ENCODE measurements at regions not wholly inside any gene's neighbourhood (a gene's known extent, or its start where the extent isn't known, plus 50 kb on each side); places are given as distances from the start of the nearest gene placed in this dataset.

- DNase-seq (no peak), ATAC-seq (ENCODE audit: low read depth) (no peak)
- Mint-ChIP-seq H3K27ac (no peak overlapping the region), H3K4me3 (no peak overlapping the region), H3K27me3 (no peaks in the 10 kb centered on the region), H3K9me3 (ENCODE audit: insufficient read depth) (no peaks in the 10 kb centered on the region), H3K4me1 (no peaks in the 10 kb centered on the region)
- Histone ChIP-seq H3K4me2 (replicated peaks; ENCODE audit: low read depth, low read length, poor library complexity, severe bottlenecking) (no peak overlapping the region), H3K4me1 (ENCODE audit: control insufficient read depth in 2 of 2, insufficient read depth in 2 of 2, low read length in 2 of 2) (no peaks in the 10 kb centered on the region), H3K9me3 (ENCODE audit: control extremely low read depth in 1 of 3, control insufficient read depth in 2 of 3, insufficient read depth in 1 of 3, low read length in 2 of 3) (no peaks in the 10 kb centered on the region), H3K79me2 (ENCODE audit: control insufficient read depth, insufficient read depth, low read length) (no peaks in the 10 kb centered on the region), H2AFZ (ENCODE audit: insufficient read depth, low read depth, low read length, poor library complexity, severe bottlenecking) (no peak overlapping the region), H3K27me3 (replicated peaks in 1 of 4; ENCODE audit: control extremely low read depth in 1 of 4, control insufficient read depth in 3 of 4, insufficient read depth in 4 of 4, low read length in 3 of 4) (no peaks in the 10 kb centered on the region), H3K4me3 (ENCODE audit: control extremely low read depth in 1 of 5, extremely low read depth in 1 of 5, insufficient read depth in 1 of 5, low read depth in 2 of 5, low read length in 4 of 5) (no peak overlapping the region), H3K36me3 (replicated peaks in 1 of 2; ENCODE audit: control extremely low read depth in 1 of 2, control insufficient read depth in 1 of 2, extremely low read depth in 1 of 2, insufficient read depth in 2 of 2, low read length in 1 of 2) (no peaks in the 10 kb centered on the region), H4K20me1 (ENCODE audit: control insufficient read depth, insufficient read depth, low read length, poor library complexity, severe bottlenecking) (no peaks in the 10 kb centered on the region), H3K27ac (ENCODE audit: low read length in 2 of 2) (no peak overlapping the region), H3K9ac (ENCODE audit: low read length) (no peak overlapping the region)
- intact Hi-C loops (cut with micrococcal nuclease): no loop called here
- TF ChIP-seq EZH2 (IDR thresholded peaks at IDR 0.05; ENCODE audit: borderline replicate concordance, insufficient read depth, low read depth, low read length, poor library complexity, severe bottlenecking): no peak
- no peak for TF ChIP-seq CTCF (IDR thresholded peaks at IDR 0.05)
- WGBS (ENCODE audit: insufficient coverage): no CpG with 5 or more reads among the region's 2 CpGs
- ChIA-PET CTCF (no interaction called here), POLR2A (no interaction called here)
These were observed 132.2 kb upstream of the FUNDC1 start for GRCh38 chrX:44674906-44675305.

GRCh38 chrX:44669626-44670025 lies 127.0 kb upstream of the FUNDC1 start:
- Mint-ChIP-seq H3K27me3 (no peaks in the 10 kb centered on the region), H3K27ac (no peak overlapping the region), H3K4me3 (no peak overlapping the region), H3K4me1 (no peaks in the 10 kb centered on the region), H3K9me3 (ENCODE audit: insufficient read depth) (no peaks in the 10 kb centered on the region)
- no peak overlapping the region for H3K9ac ChIP-seq (ENCODE audit: low read length)
- no peak overlapping the region for H3K4me3 ChIP-seq (ENCODE audit: control extremely low read depth in 1 of 5, extremely low read depth in 1 of 5, insufficient read depth in 1 of 5, low read depth in 2 of 5, low read length in 4 of 5)
- no peak overlapping the region for H3K4me2 ChIP-seq (replicated peaks; ENCODE audit: low read depth, low read length, poor library complexity, severe bottlenecking)
- no peaks in the 10 kb centered on the region for H3K36me3 ChIP-seq (replicated peaks in 1 of 2; ENCODE audit: control extremely low read depth in 1 of 2, control insufficient read depth in 1 of 2, extremely low read depth in 1 of 2, insufficient read depth in 2 of 2, low read length in 1 of 2)
- no peak overlapping the region for H2AFZ ChIP-seq (ENCODE audit: insufficient read depth, low read depth, low read length, poor library complexity, severe bottlenecking)
- H4K20me1 ChIP-seq (ENCODE audit: control insufficient read depth, insufficient read depth, low read length, poor library complexity, severe bottlenecking): no peaks in the 10 kb centered on the region
- H3K4me1 ChIP-seq (ENCODE audit: control insufficient read depth in 2 of 2, insufficient read depth in 2 of 2, low read length in 2 of 2): no peaks in the 10 kb centered on the region
- H3K27ac ChIP-seq (ENCODE audit: low read length in 2 of 2): no peak overlapping the region
- H3K27me3 ChIP-seq (replicated peaks in 1 of 4; ENCODE audit: control extremely low read depth in 1 of 4, control insufficient read depth in 3 of 4, insufficient read depth in 4 of 4, low read length in 3 of 4): no peaks in the 10 kb centered on the region
- H3K9me3 ChIP-seq (ENCODE audit: control extremely low read depth in 1 of 3, control insufficient read depth in 2 of 3, insufficient read depth in 1 of 3, low read length in 2 of 3): peaks cover 0 to 4% (median 0%) of the 10 kb centered on the region in 3 donors
- no peak for DNase-seq
- CTCF ChIA-PET: no interaction called here
- no CpG with 5 or more reads among the region's 1 CpG for WGBS (ENCODE audit: insufficient coverage)
- intact Hi-C loops (cut with micrococcal nuclease): no loop called here
- ATAC-seq (ENCODE audit: low read depth): no peak
- no peaks in the 10 kb centered on the region for H3K79me2 ChIP-seq (ENCODE audit: control insufficient read depth, insufficient read depth, low read length)
- TF ChIP-seq CTCF (IDR thresholded peaks at IDR 0.05): no peak
- TF ChIP-seq EZH2 (IDR thresholded peaks at IDR 0.05; ENCODE audit: borderline replicate concordance, insufficient read depth, low read depth, low read length, poor library complexity, severe bottlenecking): no peak
- POLR2A ChIA-PET: no interaction called here
